ENCODE measurements at regions not wholly inside any gene's neighbourhood (a gene's known extent, or its start where the extent isn't known, plus 50 kb on each side); places are given as distances from the start of the nearest gene placed in this dataset.

- DNase-seq (ENCODE audit: low read depth): peak; percentile 13
These were observed 51.6 kb upstream of the SRP54 start for GRCh38 chr14:34931206-34931605.

- no peak for DNase-seq (ENCODE audit: low read depth)
These were observed 52.2 kb upstream of the SRP54 start for GRCh38 chr14:34930591-34931091.

GRCh38 chr14:34926552-34926951 lies 51.4 kb upstream of the BAZ1A start:
- no peak for DNase-seq (ENCODE audit: low read depth)

All from activated T-cell treated with anti-CD3 and anti-CD28 coated beads for 24 hours (primary cell).